Nephron progenitor cell (in vitro differentiated cells): ENCODE measurements at regions not wholly inside any gene's neighbourhood (a gene's known extent, or its start where the extent isn't known, plus 50 kb on each side); places are given as distances from the start of the nearest gene placed in this dataset.
"Not testable (repeated sequence)": the region's sequence is repeated elsewhere in the genome, so short reads cannot be mapped to it uniquely, and the experiment has no call there.

Experiments used
- DNase-seq: peaks from one replicate; pipeline ENCODE4 v3.0.0; 2021
- H3K27ac Mint-ChIP-seq: 2 replicates; pipeline ENCODE4 v1.8.0; 2021; ENCODE audit warnings: mild to moderate bottlenecking, moderate library complexity, mixed read lengths
- H3K27me3 Mint-ChIP-seq: 2 replicates; pipeline ENCODE4 v1.8.0; 2021; ENCODE audit warnings: mild to moderate bottlenecking, low read depth, mixed read lengths; ENCODE audit not compliant: poor library complexity
- H3K36me3 Mint-ChIP-seq: 2 replicates; pipeline ENCODE4 v1.8.0; 2021; ENCODE audit warnings: low read depth, mixed read lengths
- H3K4me1 Mint-ChIP-seq: 2 replicates; pipeline ENCODE4 v1.8.0; 2021; ENCODE audit warnings: mixed read lengths
- H3K4me3 Mint-ChIP-seq: 2 replicates; pipeline ENCODE4 v1.8.0; 2021; ENCODE audit warnings: mild to moderate bottlenecking, moderate library complexity, mixed read lengths
- H3K9me3 Mint-ChIP-seq: 2 replicates; pipeline ENCODE4 v1.8.0; 2021; ENCODE audit warnings: mild to moderate bottlenecking, moderate library complexity, mixed read lengths
- CTCF ChIP-seq: fragments of 200-600 bp; sonication (generic); IDR thresholded peaks from 2 replicates; pipeline ENCODE4 v1.5.0; 2021; ENCODE audit warnings: antibody characterized with exemption

GRCh38 chr22:25462474-25463346, 101.8 kb upstream of the GRK3 start:
- peaks cover 64% of the 10 kb centered on the region for H3K36me3 Mint-ChIP-seq
- peak; percentile 97 for TF ChIP-seq CTCF
- H3K27ac Mint-ChIP-seq, result not testable (repeated sequence)

GRCh38 chr22:25463347-25463628, 101.2 kb upstream of the GRK3 start:
- H3K4me3 Mint-ChIP-seq, H3K9me3 Mint-ChIP-seq, DNase-seq, H3K27ac Mint-ChIP-seq, H3K27me3 Mint-ChIP-seq, H3K4me1 Mint-ChIP-seq: not testable (repeated sequence)
- H3K36me3 Mint-ChIP-seq, result peaks cover 63% of the 10 kb centered on the region

More at GRCh38 chr22:25462474-25463346, 101.8 kb upstream of the GRK3 start:
- peak; percentile 84 for DNase-seq
- not testable (repeated sequence) for H3K9me3 Mint-ChIP-seq, H3K4me1 Mint-ChIP-seq, H3K4me3 Mint-ChIP-seq, H3K27me3 Mint-ChIP-seq

- DNase-seq, H3K4me1 Mint-ChIP-seq, H3K9me3 Mint-ChIP-seq, H3K27ac Mint-ChIP-seq, H3K4me3 Mint-ChIP-seq, H3K27me3 Mint-ChIP-seq: not testable (repeated sequence)
- H3K36me3 Mint-ChIP-seq, result peaks cover 60% of the 10 kb centered on the region
These were observed 100.1 kb upstream of the GRK3 start for GRCh38 chr22:25464326-25464725.

DNA sequence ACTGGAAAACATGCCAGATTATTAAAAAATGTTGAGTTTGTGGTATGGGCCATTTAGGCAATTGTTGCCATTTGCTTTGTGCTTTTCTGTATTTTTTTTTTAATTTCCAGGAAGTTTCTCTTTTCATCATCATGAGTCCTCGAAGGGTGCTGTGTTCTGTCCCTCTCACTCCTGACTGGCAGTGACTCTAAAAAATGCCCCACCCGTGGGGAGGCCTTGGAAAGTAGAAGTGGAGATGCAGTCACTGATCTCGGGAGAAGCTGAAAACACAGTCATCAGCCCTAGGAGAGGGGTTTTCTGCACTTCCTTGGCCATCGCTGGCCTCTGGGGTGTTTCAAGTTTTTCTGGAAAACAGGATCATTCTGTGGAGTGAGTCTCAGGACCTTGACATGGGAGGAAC, 98.5 kb upstream of the GRK3 start:
- Mint-ChIP-seq H3K9me3 (no peaks in the 10 kb centered on the region), H3K27ac (no peak overlapping the region), H3K4me1 (no peaks in the 10 kb centered on the region)

GRCh38 chr22:25472382-25472781, 92.1 kb upstream of the GRK3 start:
- H3K4me3 Mint-ChIP-seq, result no peak overlapping the region
- H3K9me3 Mint-ChIP-seq, result peaks cover 11% of the 10 kb centered on the region
- H3K4me1 Mint-ChIP-seq, result peaks cover 16% of the 10 kb centered on the region
- H3K36me3 Mint-ChIP-seq, result peaks cover 63% of the 10 kb centered on the region
- no peak overlapping the region for H3K27ac Mint-ChIP-seq
- DNase-seq, result no peak
- no peaks in the 10 kb centered on the region for H3K27me3 Mint-ChIP-seq
- TF ChIP-seq CTCF, result no peak

More for the DNA sequence above, 98.5 kb upstream of the GRK3 start:
- Mint-ChIP-seq H3K36me3 (peaks cover 53% of the 10 kb centered on the region), H3K27me3 (no peaks in the 10 kb centered on the region), H3K4me3 (no peak overlapping the region)
- DNase-seq, result no peak
- no peak for TF ChIP-seq CTCF

DNA sequence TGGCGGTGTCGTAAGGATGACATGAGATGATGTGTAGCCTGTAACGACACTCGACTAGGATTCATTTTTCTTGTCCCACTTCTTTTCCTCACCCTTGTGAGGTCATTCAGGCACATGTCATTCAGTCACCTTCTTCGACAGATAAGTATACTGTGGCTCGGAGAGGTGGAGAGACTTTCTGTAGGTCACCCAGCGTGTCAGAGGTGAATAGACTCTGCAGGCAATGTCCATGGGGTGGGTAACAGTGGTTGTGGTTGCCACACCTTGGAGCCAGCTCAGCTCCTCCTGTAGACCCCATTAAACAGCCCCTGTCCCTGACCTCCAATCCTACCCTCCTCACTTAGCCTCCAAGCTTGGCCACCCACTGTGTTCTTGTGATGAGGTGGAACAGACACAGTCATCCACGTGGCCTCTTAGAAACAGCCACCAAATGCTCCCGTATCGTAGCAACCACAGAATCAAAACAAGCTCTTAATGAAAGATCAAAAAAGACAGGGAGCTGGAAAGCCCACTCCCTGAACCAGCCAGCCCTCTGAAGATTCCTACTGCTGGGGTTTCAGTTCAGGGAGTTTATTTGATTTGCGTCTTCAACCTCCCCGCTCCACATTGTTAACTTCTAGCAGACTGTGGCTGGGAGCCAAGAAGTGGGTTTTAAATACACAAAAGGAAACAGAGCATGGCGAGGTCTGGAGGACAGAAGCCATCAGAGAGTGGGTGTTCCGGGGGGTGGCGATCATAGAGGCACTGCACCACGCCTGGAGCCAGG, 89.0 kb upstream of the GRK3 start:
- H3K36me3 Mint-ChIP-seq, result peaks cover 80% of the 10 kb centered on the region
- peaks cover 16% of the 10 kb centered on the region for H3K4me1 Mint-ChIP-seq
- DNase-seq, result peak; percentile 31

More for the DNA sequence above, 89.0 kb upstream of the GRK3 start:
- no peak for TF ChIP-seq CTCF
- peak overlapping the region; percentile 97 for H3K27ac Mint-ChIP-seq
- no peak overlapping the region for H3K4me3 Mint-ChIP-seq
- no peaks in the 10 kb centered on the region for H3K27me3 Mint-ChIP-seq
- H3K9me3 Mint-ChIP-seq, result peaks cover 22% of the 10 kb centered on the region
